Activated T-helper 1 cell treated with anti-CD3 and anti-CD28 coated beads, Interleukin-2, amount 50 U/mL, for 16 hours (primary cell): ENCODE measurements at regions not wholly inside any gene's neighbourhood (a gene's known extent, or its start where the extent isn't known, plus 50 kb on each side); places are given as distances from the start of the nearest gene placed in this dataset.

Experiments
- DNase-seq, 2 donors: peaks; one replicate each; pipeline ENCODE4 v3.0.0-alpha.2; 2020; ENCODE audit warnings: low read depth in 1 of 2, low spot score in 1 of 2

DNA sequence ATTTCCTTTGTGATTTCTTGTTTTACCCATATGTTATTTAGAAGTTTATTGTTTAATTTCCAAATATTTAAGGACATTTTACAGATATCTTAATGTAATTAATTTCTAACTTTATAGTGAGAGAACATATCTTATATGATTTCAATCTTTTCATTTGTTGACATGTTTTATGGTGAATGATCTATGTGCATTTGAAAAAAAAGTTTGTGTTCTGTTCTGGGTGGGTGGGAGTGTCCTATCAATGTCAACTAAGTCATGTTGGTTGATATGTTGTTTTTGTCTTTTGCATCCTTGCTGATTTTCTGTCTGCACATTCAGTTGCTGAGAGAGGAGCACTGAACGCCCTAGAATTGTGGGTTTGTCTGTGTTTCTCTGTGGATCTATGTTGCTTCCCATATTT, 50.3 kb upstream of the CBFA2T3 start:
- no peak for DNase-seq

GRCh38 chr16:89031715-89032659, 55.0 kb upstream of the CBFA2T3 start:
- peak in 1 of 2 donors; percentile 36 for DNase-seq

DNA sequence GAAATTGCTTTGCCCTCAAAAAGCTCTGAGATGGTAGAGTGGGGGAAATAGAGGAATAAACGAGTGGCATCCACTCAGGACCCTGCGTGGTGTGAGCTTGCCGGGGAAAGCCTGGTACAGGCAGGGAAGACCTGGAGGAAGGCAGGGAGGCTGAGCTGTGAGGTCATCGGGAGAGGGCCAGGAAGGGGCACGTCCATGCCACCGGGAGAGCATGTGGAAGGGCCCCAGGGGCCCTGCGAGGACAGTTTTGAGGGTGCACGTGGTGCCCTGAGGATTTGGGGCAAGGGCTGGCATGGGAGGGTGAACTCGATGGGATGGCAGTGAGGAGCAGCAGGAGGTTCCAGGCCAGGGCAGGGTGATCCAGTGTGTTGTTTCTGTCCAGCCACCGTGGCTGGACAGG, 56.3 kb upstream of the CBFA2T3 start:
- DNase-seq: no peak

- DNase-seq: no peak
Measured at GRCh38 chr16:89033796-89034572, 57.0 kb upstream of the CBFA2T3 start.

GRCh38 chr16:89034573-89034961, 57.6 kb upstream of the CBFA2T3 start:
- no peak for DNase-seq

GRCh38 chr16:89034971-89035668, 58.1 kb upstream of the CBFA2T3 start:
- no peak for DNase-seq

DNA sequence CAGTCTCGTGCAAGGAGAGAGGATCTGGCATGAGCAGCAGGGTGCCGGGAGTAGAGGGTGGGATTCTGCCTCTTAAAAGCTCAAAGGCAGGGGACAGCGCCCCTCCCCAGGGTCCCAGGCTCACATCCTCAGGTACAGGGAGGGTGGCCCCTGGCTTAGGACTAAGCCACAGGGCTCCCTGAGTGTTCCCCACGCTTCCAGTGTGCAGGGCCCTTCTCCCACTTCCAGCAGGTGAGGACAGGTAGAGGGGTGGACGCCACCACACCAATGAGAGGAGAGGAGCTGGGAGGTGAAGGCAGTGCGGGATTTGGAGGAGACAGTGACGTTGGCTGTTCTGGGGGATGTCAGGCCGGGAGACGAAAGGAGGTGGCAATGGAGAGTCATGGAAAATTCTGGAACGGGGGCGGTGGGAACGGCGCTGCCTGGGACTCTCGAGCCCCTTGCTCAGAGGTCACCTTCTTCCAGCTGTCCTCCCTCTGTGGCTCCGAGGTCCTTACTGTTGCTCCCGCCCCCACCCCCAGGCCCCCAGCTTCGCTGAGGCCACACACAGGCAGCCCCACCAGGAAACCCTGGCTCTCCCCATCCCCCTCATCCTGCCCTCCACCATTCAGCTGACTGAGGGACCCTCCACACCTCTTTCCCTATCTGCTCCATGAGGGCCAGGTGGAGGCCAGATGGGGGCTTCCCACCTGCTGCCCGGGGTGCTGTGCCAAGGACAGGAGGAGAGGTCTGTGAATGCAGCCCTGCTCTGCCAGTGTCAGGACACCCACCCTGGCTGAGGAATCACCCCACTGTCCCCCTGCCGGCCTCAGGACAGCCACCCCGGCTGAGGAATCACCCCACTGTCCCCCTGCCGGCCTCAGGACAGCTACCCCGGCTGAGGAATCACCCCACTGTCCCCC, 57.7 kb upstream of the ACSF3 start:
- no peak for DNase-seq

DNA sequence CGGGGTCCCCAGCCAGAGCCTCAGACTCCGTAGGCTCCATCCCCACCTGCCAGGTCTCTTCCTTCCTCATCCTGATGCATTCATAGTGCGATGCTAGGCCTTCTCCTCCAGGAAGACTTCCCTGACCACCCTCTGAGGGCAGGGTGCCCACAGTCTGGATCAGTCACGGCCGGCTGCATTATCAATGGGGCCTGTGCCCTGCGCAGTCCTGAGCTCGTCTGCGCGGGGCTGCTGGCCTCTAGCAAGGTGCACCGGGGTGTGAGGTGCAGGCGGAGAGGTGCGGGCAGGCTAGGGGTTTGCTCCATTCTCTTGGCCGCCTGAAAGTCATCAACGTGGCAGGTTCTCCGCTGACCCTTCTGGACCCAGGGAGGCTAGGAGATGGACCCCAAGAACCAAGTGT, 56.9 kb upstream of the ACSF3 start:
- no peak for DNase-seq

GRCh38 chr16:89037261-89038152, 56.1 kb upstream of the ACSF3 start:
- no peak for DNase-seq

GRCh38 chr16:89038221-89038721, 55.4 kb upstream of the ACSF3 start:
- no peak for DNase-seq

- DNase-seq: no peak
Measured at GRCh38 chr16:89038811-89039735, 54.6 kb upstream of the ACSF3 start.

- DNase-seq: no peak
Measured at GRCh38 chr16:89039756-89040155, 53.9 kb upstream of the ACSF3 start.

GRCh38 chr16:89040391-89040790, 53.3 kb upstream of the ACSF3 start:
- no peak for DNase-seq

DNA sequence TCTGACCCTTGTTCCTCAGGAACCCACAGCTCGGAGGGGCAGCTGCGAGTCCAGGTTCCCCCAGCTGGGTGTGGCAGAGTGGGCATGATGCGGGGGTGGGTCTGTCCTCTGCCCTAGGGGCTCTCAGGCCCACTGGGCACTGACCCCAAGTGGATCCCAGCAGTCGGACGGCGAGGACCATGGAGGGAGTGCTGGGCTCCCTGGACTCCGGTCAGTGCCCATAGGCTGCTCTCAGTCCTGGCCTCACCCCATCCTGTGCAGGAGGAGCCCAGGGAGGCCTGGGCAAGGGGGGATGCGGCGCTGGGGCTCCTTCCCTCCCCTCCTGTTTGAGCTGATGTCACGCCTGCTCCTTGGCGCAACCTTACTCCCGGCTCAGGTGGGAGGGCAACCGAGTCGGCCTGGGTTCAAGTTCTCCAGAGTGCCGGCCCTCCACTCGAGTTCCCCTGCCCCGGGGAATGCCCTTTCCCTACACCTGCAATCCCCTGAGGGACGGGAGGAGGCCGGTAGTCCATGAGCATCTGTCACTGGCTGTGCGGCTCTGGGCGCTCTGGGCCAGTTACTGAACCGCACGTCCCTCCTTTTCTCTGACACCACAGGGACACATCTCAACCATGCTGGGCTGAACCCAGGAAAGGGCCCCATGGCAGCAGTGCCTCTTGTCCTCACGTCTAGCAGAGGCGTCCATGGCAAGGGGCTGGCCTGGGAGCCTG, 52.6 kb upstream of the ACSF3 start:
- no peak for DNase-seq

DNA sequence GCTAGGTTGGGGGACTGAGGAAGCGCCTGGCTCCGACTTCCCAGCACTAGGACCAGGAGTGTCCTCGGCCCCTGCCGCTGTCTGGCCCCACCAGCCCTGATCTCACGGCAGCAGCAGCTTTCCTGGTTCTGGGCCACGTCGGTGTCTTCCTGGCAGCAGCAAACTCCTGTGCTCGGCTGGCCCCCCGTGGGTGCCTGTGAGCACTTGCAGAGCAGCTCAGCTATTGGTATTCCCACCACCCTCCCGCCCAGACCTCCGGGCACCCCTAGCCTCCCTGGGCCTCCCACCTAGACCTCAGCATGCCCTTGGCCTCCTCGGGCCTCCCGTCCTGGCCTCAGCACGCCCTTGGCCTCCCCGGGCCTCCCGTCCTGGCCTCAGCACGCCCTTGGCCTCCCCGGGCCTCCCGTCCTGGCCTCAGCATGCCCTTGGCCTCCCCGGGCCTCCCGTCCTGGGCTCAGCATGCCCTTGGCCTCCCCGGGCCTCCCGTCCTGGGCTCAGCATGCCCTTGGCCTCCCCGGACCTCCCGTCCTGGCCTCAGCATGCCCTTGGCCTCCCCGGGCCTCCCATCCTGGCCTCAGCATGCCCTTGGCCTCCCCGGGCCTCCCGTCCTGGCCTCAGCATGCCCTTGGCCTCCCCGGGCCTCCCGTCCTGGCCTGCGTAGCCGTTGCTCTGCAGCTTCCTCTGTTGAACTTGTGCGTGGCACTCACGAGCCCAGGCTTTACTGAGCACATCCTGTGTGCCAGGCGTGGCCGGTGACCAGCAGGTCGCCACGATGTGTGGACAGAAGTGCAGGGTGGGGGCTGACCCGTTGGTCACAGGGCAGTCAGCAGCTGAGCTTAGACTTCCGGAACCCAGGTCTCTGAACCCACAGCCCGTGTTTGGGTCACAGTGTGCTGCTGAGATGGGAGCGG, 51.8 kb upstream of the ACSF3 start:
- no peak for DNase-seq

GRCh38 chr16:89042711-89043551, 50.7 kb upstream of the ACSF3 start:
- DNase-seq: no peak
